GM21381 (cell line): ENCODE measurements at regions not wholly inside any gene's neighbourhood (a gene's known extent, or its start where the extent isn't known, plus 50 kb on each side); places are given as distances from the start of the nearest gene placed in this dataset.

Experiments used
- ATAC-seq: cut with Tn5 transposase; IDR thresholded peaks from one replicate; pipeline ENCODE4 v1.9.1; 2021; ENCODE audit warnings: mild to moderate bottlenecking, moderate library complexity; ENCODE audit not compliant: unreplicated experiment

GRCh38 chr2:120826716-120827410, 91.2 kb downstream of the GLI2 start:
- ATAC-seq, result no peak

GRCh38 chr2:120828066-120828465, 92.4 kb downstream of the GLI2 start:
- ATAC-seq, result no peak

- no peak for ATAC-seq
Measured at GRCh38 chr2:120828829-120829632, 93.4 kb downstream of the GLI2 start.

- no peak for ATAC-seq
Measured at GRCh38 chr2:120829633-120830025, 94.0 kb downstream of the GLI2 start.

GRCh38 chr2:120830096-120830830, 94.6 kb downstream of the GLI2 start:
- ATAC-seq, result no peak

GRCh38 chr2:120831086-120831485, 95.4 kb downstream of the GLI2 start:
- no peak for ATAC-seq

GRCh38 chr2:120831891-120832290, 96.2 kb downstream of the GLI2 start:
- ATAC-seq, result no peak

GRCh38 chr2:120832296-120833070, 96.8 kb downstream of the GLI2 start:
- ATAC-seq, result no peak

GRCh38 chr2:120833127-120833675, 97.5 kb downstream of the GLI2 start:
- ATAC-seq, result no peak

- no peak for ATAC-seq
Measured at GRCh38 chr2:120834206-120834605, 98.5 kb downstream of the GLI2 start.

- no peak for ATAC-seq
Measured at GRCh38 chr2:120836281-120836680, 100.6 kb downstream of the GLI2 start.

GRCh38 chr2:120840795-120841487, 105.3 kb downstream of the GLI2 start:
- ATAC-seq, result no peak

- no peak for ATAC-seq
Measured at GRCh38 chr2:120842456-120843439, 107.1 kb downstream of the GLI2 start.

- ATAC-seq, result no peak
Measured at GRCh38 chr2:120844070-120844738, 108.5 kb downstream of the GLI2 start.

GRCh38 chr2:120845277-120845676, 109.6 kb downstream of the GLI2 start:
- ATAC-seq, result no peak

GRCh38 chr2:120846406-120847095, 110.9 kb downstream of the GLI2 start:
- no peak for ATAC-seq

- no peak for ATAC-seq
Measured at GRCh38 chr2:120847700-120848321, 112.1 kb downstream of the GLI2 start.
